CD4-positive, alpha-beta T cell (primary cell): ENCODE measurements at regions not wholly inside any gene's neighbourhood (a gene's known extent, or its start where the extent isn't known, plus 50 kb on each side); places are given as distances from the start of the nearest gene placed in this dataset.

Experiments used
- ATAC-seq: fragments of 200-7000 bp; cut with Tn5 transposase; one replicate; pipeline ENCODE4 v1.10.0; 2022; ENCODE audit warnings: mild to moderate bottlenecking; ENCODE audit not compliant: poor library complexity
- CTCF ChIA-PET: fragments of 350-600 bp; sonication (Branson Sonifier 250); formaldehyde crosslinking; loops from one replicate; lab custom pipeline; 2021; ENCODE audit warnings: antibody characterized with exemption, inconsistent platforms; lab: Charles Lee
- POLR2A ChIA-PET: fragments of 350-600 bp; sonication (Branson Sonifier 250); formaldehyde crosslinking; loops from one replicate; lab custom pipeline; 2021; ENCODE audit warnings: antibody characterized with exemption, inconsistent platforms; lab: Charles Lee
- DNase-seq, 14 experiments: peaks; one replicate each; pipeline ENCODE4 v3.0.0-alpha.2; 2013 to 2020; ENCODE audit warnings: mixed read lengths in 2 of 14
- H3K27ac ChIP-seq, 2 donors: one replicate each; pipeline versions ENCODE4 v1.5.1 to v1.7.0; 2013; ENCODE audit warnings: low read length in 2 of 2, low read depth in 1 of 2, mild to moderate bottlenecking in 1 of 2
- H3K27me3 ChIP-seq, 2 experiments: 1 replicate in 1 of 2; 2 replicates in 1 of 2; pipeline versions ENCODE4 v1.6.1 to v1.7.0; 2013; ENCODE audit warnings: low read length in 2 of 2, control low read depth in 1 of 2, mild to moderate bottlenecking in 1 of 2, moderate library complexity in 1 of 2; ENCODE audit not compliant: insufficient read depth in 2 of 2, control insufficient read depth in 1 of 2
- H3K36me3 ChIP-seq: one replicate; pipeline ENCODE4 v1.6.1; 2013; ENCODE audit warnings: low read length, control low read depth; ENCODE audit not compliant: insufficient read depth
- H3K4me1 ChIP-seq: one replicate; pipeline ENCODE4 v1.6.1; 2013; ENCODE audit warnings: low read length, control low read depth; ENCODE audit not compliant: insufficient read depth
- H3K4me3 ChIP-seq: one replicate; pipeline ENCODE4 v1.5.1; 2013; ENCODE audit warnings: mild to moderate bottlenecking, low read length, moderate library complexity
- H3K9me3 ChIP-seq, 2 experiments: 1 replicate in 1 of 2; 2 replicates in 1 of 2; pipeline versions ENCODE4 v1.6.1 to v1.7.0; 2013; ENCODE audit warnings: low read length in 2 of 2, mild to moderate bottlenecking in 2 of 2, control low read depth in 1 of 2, moderate library complexity in 1 of 2; ENCODE audit not compliant: control insufficient read depth in 1 of 2, insufficient read depth in 1 of 2
- H3K27ac Mint-ChIP-seq: one replicate; pipeline ENCODE4 v1.8.0; 2020; ENCODE audit warnings: mixed read lengths
- H3K27me3 Mint-ChIP-seq: one replicate; pipeline ENCODE4 v1.8.0; 2021; ENCODE audit warnings: mixed read lengths
- H3K36me3 Mint-ChIP-seq: one replicate; pipeline ENCODE4 v1.8.0; 2021; ENCODE audit warnings: low read depth, mixed read lengths
- H3K4me1 Mint-ChIP-seq: one replicate; pipeline ENCODE4 v1.8.0; 2021; ENCODE audit warnings: low read depth, mixed read lengths
- H3K4me3 Mint-ChIP-seq: one replicate; pipeline ENCODE4 v1.8.0; 2020; ENCODE audit warnings: mild to moderate bottlenecking, mixed read lengths
- H3K9me3 Mint-ChIP-seq: one replicate; pipeline ENCODE4 v1.8.0; 2020; ENCODE audit warnings: mixed read lengths
- CTCF ChIP-seq: fragments of 200-600 bp; IDR thresholded peaks from one replicate; pipeline ENCODE4 v1.8.0; 2022; ENCODE audit warnings: antibody characterized with exemption, mild to moderate bottlenecking
- intact Hi-C, 2 experiments: fragments of 100-400 bp; cut with DNase I in 1 of 2; cut with micrococcal nuclease in 1 of 2; formaldehyde crosslinking; loops; one replicate each; pipeline versions ENCODE4 v1.15.1 to v1.9.0; 2023 to 2025; cut with DNase I, micrococcal nuclease

GRCh38 chr5:111587728-111588127 is 75.4 kb upstream of the STARD4 start:
- DNase-seq = no peak
- Histone ChIP-seq H3K4me1 (no peaks in the 10 kb centered on the region), H3K9me3 (no peaks in the 10 kb centered on the region), H3K4me3 (no peak overlapping the region), H3K27ac (no peak overlapping the region), H3K36me3 (no peaks in the 10 kb centered on the region), H3K27me3 (peaks cover 0 to 2% of the 10 kb centered on the region in 2 experiments)
- ATAC-seq = no peak
- no peak overlapping the region for H3K4me3 Mint-ChIP-seq
- ChIA-PET POLR2A (no interaction called here), CTCF (no interaction called here)
- TF ChIP-seq CTCF = no peak
- no peaks in the 10 kb centered on the region for H3K9me3 Mint-ChIP-seq
- H3K4me1 Mint-ChIP-seq = no peaks in the 10 kb centered on the region
- no peaks in the 10 kb centered on the region for H3K36me3 Mint-ChIP-seq
- H3K27ac Mint-ChIP-seq = no peak overlapping the region
- H3K27me3 Mint-ChIP-seq = peaks cover 11% of the 10 kb centered on the region
- intact Hi-C loops = no loop called here

DNA sequence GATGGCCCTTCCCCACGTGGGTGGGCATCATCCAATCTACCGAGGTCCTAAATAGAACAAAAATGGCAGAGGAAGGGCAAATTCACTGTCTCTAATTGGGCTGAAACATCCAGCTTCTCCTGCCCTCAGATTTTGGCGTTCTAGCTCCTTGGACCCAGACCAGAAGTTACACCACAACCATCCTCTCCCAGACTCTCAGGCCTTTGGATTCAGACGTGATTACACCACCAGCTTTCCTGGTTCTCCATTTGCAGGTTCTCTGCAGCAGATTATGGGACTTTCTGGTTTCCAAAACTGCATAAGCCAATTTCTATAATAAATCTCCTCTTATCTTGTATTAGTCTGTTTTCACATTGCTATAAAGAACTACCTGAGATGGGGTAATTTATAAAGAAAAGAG is 73.6 kb upstream of the STARD4 start:
- H3K9me3 Mint-ChIP-seq = no peaks in the 10 kb centered on the region
- no peak for TF ChIP-seq CTCF
- Histone ChIP-seq H3K4me3 (no peak overlapping the region), H3K9me3 (no peaks in the 10 kb centered on the region), H3K36me3 (no peaks in the 10 kb centered on the region), H3K27ac (no peak overlapping the region), H3K27me3 (peaks cover 0 to 5% of the 10 kb centered on the region in 2 experiments), H3K4me1 (no peaks in the 10 kb centered on the region)
- H3K36me3 Mint-ChIP-seq = no peaks in the 10 kb centered on the region
- no peak overlapping the region for H3K4me3 Mint-ChIP-seq
- no peak for DNase-seq
- H3K27me3 Mint-ChIP-seq = peaks cover 16% of the 10 kb centered on the region
- H3K4me1 Mint-ChIP-seq = no peaks in the 10 kb centered on the region
- ChIA-PET POLR2A (no interaction called here), CTCF (no interaction called here)
- intact Hi-C loops = no loop called here
- ATAC-seq = no peak
- H3K27ac Mint-ChIP-seq = no peak overlapping the region

- TF ChIP-seq CTCF = no peak
- no peaks in the 10 kb centered on the region for H3K9me3 ChIP-seq
- ATAC-seq (no peak), DNase-seq (no peak)
- no peaks in the 10 kb centered on the region for H3K4me1 ChIP-seq
- CTCF ChIA-PET = no interaction called here
- no peaks in the 10 kb centered on the region for H3K4me1 Mint-ChIP-seq
- POLR2A ChIA-PET = no interaction called here
- peaks cover 0 to 5% of the 10 kb centered on the region in 2 experiments for H3K27me3 ChIP-seq
- H3K9me3 Mint-ChIP-seq = no peaks in the 10 kb centered on the region
- H3K4me3 ChIP-seq = no peak overlapping the region
- no peak overlapping the region for H3K4me3 Mint-ChIP-seq
- no peaks in the 10 kb centered on the region for H3K36me3 ChIP-seq
- H3K27me3 Mint-ChIP-seq = peaks cover 16% of the 10 kb centered on the region
- H3K27ac ChIP-seq = no peak overlapping the region
- H3K27ac Mint-ChIP-seq = no peak overlapping the region
- intact Hi-C loops = no loop called here
- no peaks in the 10 kb centered on the region for H3K36me3 Mint-ChIP-seq
Measured at GRCh38 chr5:111585291-111585690, 73.0 kb upstream of the STARD4 start.
